Central memory CD8-positive, alpha-beta T cell (primary cell): ENCODE measurements at regions not wholly inside any gene's neighbourhood (a gene's known extent, or its start where the extent isn't known, plus 50 kb on each side); places are given as distances from the start of the nearest gene placed in this dataset.

Experiments
- ATAC-seq: fragments of 150-1000 bp; cut with Tn5 transposase; replicated peaks from 2 replicates; pipeline ENCODE4 v1.10.0; 2022; ENCODE audit warnings: mild to moderate bottlenecking, moderate FRiP score, moderate number of reproducible peaks; ENCODE audit not compliant: poor library complexity, severe bottlenecking; ENCODE audit errors: extremely low read depth
- DNase-seq, 2 donors: peaks; one replicate each; pipeline ENCODE4 v3.0.0; 2021; ENCODE audit warnings: low spot score in 2 of 2
- H3K27ac Mint-ChIP-seq: one replicate; pipeline ENCODE4 v1.8.0; 2022; ENCODE audit warnings: low read depth, mild to moderate bottlenecking, moderate library complexity, mixed read lengths
- H3K27me3 Mint-ChIP-seq: one replicate; pipeline ENCODE4 v1.8.0; 2022; ENCODE audit warnings: mixed read lengths
- H3K36me3 Mint-ChIP-seq: one replicate; pipeline ENCODE4 v1.8.0; 2022; ENCODE audit warnings: mild to moderate bottlenecking, moderate library complexity, mixed read lengths; ENCODE audit not compliant: insufficient read depth
- H3K4me1 Mint-ChIP-seq: one replicate; pipeline ENCODE4 v1.8.0; 2022; ENCODE audit warnings: mixed read lengths
- H3K4me3 Mint-ChIP-seq: one replicate; pipeline ENCODE4 v1.8.0; 2022; ENCODE audit warnings: mild to moderate bottlenecking, moderate library complexity, mixed read lengths
- H3K9me3 Mint-ChIP-seq: one replicate; pipeline ENCODE4 v1.8.0; 2022; ENCODE audit warnings: mixed read lengths

- Mint-ChIP-seq H3K27me3 (no peaks in the 10 kb centered on the region), H3K36me3 (no peaks in the 10 kb centered on the region), H3K4me1 (no peaks in the 10 kb centered on the region), H3K27ac (no peak overlapping the region), H3K9me3 (no peaks in the 10 kb centered on the region), H3K4me3 (no peak overlapping the region)
- no peak for ATAC-seq
- no peak for DNase-seq
Observed at GRCh38 chr21:28454564-28455252, 538.0 kb downstream of the LTN1 start.

DNA sequence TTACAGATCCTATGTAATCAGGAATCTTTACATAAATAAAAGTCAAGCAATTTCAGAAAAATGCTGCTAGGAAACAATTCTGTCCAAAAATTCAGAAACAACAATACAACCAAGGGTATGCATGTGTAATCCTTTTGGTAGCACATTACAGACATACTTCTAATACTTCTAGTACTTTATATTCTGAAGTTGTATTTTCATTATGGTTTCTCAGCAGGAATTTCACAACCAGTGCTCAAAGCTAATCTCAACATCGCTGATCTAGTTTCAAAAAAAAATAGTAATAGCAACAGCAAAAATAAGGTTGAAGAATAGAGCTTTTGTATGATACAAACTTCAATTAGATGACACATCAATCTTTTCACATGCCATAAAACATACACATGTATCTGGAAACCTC is 545.2 kb downstream of the LTN1 start:
- Mint-ChIP-seq H3K27me3 (no peaks in the 10 kb centered on the region), H3K4me3 (no peak overlapping the region), H3K9me3 (no peaks in the 10 kb centered on the region), H3K36me3 (peaks cover 3% of the 10 kb centered on the region), H3K27ac (no peak overlapping the region), H3K4me1 (no peaks in the 10 kb centered on the region)
- ATAC-seq, result no peak
- no peak for DNase-seq

- Mint-ChIP-seq H3K27me3 (no peaks in the 10 kb centered on the region), H3K9me3 (no peaks in the 10 kb centered on the region), H3K36me3 (peaks cover 3% of the 10 kb centered on the region), H3K27ac (no peak overlapping the region), H3K4me3 (no peak overlapping the region), H3K4me1 (no peaks in the 10 kb centered on the region)
- DNase-seq (no peak), ATAC-seq (no peak)
Observed at GRCh38 chr21:28445141-28445830, 547.4 kb downstream of the LTN1 start.

DNA sequence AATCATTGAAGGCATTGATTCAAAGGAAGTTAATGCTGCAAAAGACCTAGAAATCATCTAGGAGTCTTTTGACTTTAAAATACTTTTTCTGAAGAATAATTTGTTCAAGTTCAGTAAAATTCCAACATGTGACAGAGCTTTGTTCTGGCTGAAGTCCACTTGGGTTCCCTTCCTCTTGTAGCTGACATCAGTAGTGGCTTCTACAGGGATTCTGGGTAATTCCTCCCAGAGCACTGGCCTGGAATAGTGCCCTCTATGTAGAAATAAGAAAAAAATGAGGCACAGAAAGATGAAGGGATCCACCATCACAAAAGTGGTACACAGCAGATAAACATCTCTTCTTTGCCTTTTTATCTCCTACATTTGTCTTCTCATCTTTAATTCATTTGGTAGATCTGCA is 548.1 kb downstream of the LTN1 start:
- ATAC-seq, result no peak
- H3K27me3 Mint-ChIP-seq, result no peaks in the 10 kb centered on the region
- no peak overlapping the region for H3K27ac Mint-ChIP-seq
- H3K4me1 Mint-ChIP-seq, result no peaks in the 10 kb centered on the region
- H3K36me3 Mint-ChIP-seq, result peaks cover 3% of the 10 kb centered on the region
- no peak overlapping the region for H3K4me3 Mint-ChIP-seq
- DNase-seq, result no peak
- no peaks in the 10 kb centered on the region for H3K9me3 Mint-ChIP-seq

DNA sequence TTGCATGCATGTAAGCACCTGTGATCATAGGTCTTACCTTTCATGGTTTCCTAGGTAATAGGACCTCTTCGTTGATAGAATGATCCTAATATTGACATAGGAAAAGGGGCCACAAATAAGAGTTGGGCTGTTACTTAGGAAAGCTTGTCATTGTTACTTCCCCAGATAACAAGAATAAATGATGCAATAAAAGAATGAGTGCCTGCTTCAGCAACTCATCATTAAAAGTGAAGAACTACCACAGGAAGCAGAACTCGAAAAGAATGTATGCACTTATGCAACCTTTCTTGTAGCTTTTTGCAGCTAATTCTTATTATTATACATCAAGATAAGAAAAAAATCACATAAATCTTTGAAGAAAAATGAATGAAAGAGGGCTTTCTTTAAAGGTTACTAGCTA is 548.6 kb downstream of the LTN1 start:
- peaks cover 3% of the 10 kb centered on the region for H3K36me3 Mint-ChIP-seq
- ATAC-seq, result no peak
- no peak overlapping the region for H3K27ac Mint-ChIP-seq
- DNase-seq, result no peak
- no peaks in the 10 kb centered on the region for H3K9me3 Mint-ChIP-seq
- no peak overlapping the region for H3K4me3 Mint-ChIP-seq
- no peaks in the 10 kb centered on the region for H3K27me3 Mint-ChIP-seq
- H3K4me1 Mint-ChIP-seq, result no peaks in the 10 kb centered on the region

DNA sequence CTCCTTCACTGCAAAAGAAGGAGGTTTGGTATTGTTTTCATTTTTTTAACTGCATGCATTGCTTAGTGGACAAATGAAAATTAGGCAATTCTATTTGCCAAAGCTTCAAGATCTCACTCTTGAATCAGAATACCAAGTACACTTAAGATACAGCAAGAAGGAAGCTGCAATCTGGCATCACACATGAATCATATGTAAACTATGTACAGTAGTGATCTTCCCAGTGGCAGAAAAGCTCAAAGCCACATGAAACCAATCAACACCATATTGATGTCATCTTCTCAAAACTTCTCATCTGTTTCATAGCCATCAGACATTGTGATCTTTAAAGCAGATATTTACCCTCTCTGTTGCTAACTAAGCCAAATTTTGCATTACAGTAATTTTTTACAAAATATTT is 550.1 kb downstream of the LTN1 start:
- no peaks in the 10 kb centered on the region for H3K27me3 Mint-ChIP-seq
- no peak overlapping the region for H3K27ac Mint-ChIP-seq
- peaks cover 1% of the 10 kb centered on the region for H3K36me3 Mint-ChIP-seq
- no peak overlapping the region for H3K4me3 Mint-ChIP-seq
- no peaks in the 10 kb centered on the region for H3K9me3 Mint-ChIP-seq
- H3K4me1 Mint-ChIP-seq, result no peaks in the 10 kb centered on the region
- ATAC-seq, result no peak
- DNase-seq, result no peak

- no peaks in the 10 kb centered on the region for H3K27me3 Mint-ChIP-seq
- no peak for ATAC-seq
Observed at GRCh38 chr21:28442085-28442484, 550.6 kb downstream of the LTN1 start.

GRCh38 chr21:28439788-28440187 is 552.9 kb downstream of the LTN1 start:
- no peak for ATAC-seq
- no peaks in the 10 kb centered on the region for H3K27me3 Mint-ChIP-seq
- no peak overlapping the region for H3K4me3 Mint-ChIP-seq
- no peaks in the 10 kb centered on the region for H3K9me3 Mint-ChIP-seq
- no peaks in the 10 kb centered on the region for H3K36me3 Mint-ChIP-seq
- no peak overlapping the region for H3K27ac Mint-ChIP-seq
- no peak for DNase-seq
- H3K4me1 Mint-ChIP-seq, result no peaks in the 10 kb centered on the region

More at GRCh38 chr21:28442085-28442484, 550.6 kb downstream of the LTN1 start:
- H3K4me1 Mint-ChIP-seq, result no peaks in the 10 kb centered on the region
- no peak overlapping the region for H3K4me3 Mint-ChIP-seq
- H3K27ac Mint-ChIP-seq, result no peak overlapping the region
- DNase-seq, result no peak
- no peaks in the 10 kb centered on the region for H3K9me3 Mint-ChIP-seq
- H3K36me3 Mint-ChIP-seq, result peaks cover 1% of the 10 kb centered on the region

- ATAC-seq, result no peak
- H3K4me3 Mint-ChIP-seq, result no peak overlapping the region
Observed at GRCh38 chr21:28439251-28439650, 553.4 kb downstream of the LTN1 start.

GRCh38 chr21:28437061-28437460 is 555.6 kb downstream of the LTN1 start:
- H3K27me3 Mint-ChIP-seq, result no peaks in the 10 kb centered on the region
- DNase-seq, result no peak
- no peak overlapping the region for H3K4me3 Mint-ChIP-seq
- H3K4me1 Mint-ChIP-seq, result no peaks in the 10 kb centered on the region
- ATAC-seq, result no peak
- no peaks in the 10 kb centered on the region for H3K36me3 Mint-ChIP-seq
- no peak overlapping the region for H3K27ac Mint-ChIP-seq
- no peaks in the 10 kb centered on the region for H3K9me3 Mint-ChIP-seq

More at GRCh38 chr21:28439251-28439650, 553.4 kb downstream of the LTN1 start:
- Mint-ChIP-seq H3K9me3 (no peaks in the 10 kb centered on the region), H3K36me3 (no peaks in the 10 kb centered on the region), H3K4me1 (no peaks in the 10 kb centered on the region), H3K27ac (no peak overlapping the region), H3K27me3 (no peaks in the 10 kb centered on the region)
- no peak for DNase-seq

- Mint-ChIP-seq H3K4me1 (no peaks in the 10 kb centered on the region), H3K27me3 (no peaks in the 10 kb centered on the region), H3K9me3 (no peaks in the 10 kb centered on the region), H3K36me3 (no peaks in the 10 kb centered on the region), H3K27ac (no peak overlapping the region), H3K4me3 (no peak overlapping the region)
- ATAC-seq (no peak), DNase-seq (no peak)
Observed at GRCh38 chr21:28436286-28436932, 556.3 kb downstream of the LTN1 start.

DNA sequence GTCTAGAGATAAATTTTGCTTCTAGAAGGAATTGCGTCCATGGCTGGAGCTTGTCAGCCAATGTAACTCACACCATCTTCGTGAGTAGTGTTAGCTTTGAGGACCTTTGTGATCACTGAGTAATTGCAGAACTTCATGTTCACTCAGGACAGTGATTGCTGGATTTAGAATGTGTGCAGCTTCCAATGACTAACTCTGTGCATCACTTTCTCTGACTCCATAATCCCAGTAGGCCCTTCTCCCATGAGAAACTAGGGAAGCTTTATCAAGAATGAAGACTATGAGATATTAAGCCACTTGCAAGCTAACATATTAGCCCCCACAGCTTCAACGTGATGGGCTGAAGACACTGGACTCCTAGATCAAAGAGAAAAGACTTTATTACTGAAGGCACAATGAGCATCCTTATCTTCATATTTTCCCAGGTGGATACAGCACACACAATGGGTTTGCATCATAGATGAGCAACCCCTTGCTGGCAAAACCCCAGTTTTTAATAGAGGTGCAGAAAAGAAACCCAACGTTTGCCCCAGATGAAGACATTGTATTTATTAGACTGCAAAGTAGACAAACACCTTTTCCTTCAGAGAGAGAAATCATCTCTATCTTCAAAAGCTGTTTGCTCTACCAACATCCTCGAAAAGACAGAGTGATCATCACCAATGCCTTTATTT is 561.0 kb downstream of the LTN1 start:
- DNase-seq, result no peak
- peaks cover 1% of the 10 kb centered on the region for H3K36me3 Mint-ChIP-seq
- no peaks in the 10 kb centered on the region for H3K9me3 Mint-ChIP-seq
- H3K27ac Mint-ChIP-seq, result no peak overlapping the region
- no peaks in the 10 kb centered on the region for H3K4me1 Mint-ChIP-seq
- no peaks in the 10 kb centered on the region for H3K27me3 Mint-ChIP-seq
- ATAC-seq, result no peak
- no peak overlapping the region for H3K4me3 Mint-ChIP-seq
